Medulla oblongata (tissue), 1 donor: ENCODE measurements at regions not wholly inside any gene's neighbourhood (a gene's known extent, or its start where the extent isn't known, plus 50 kb on each side); places are given as distances from the start of the nearest gene placed in this dataset.

ENCODE experiments used
- DNase-seq: peaks from one replicate; pipeline ENCODE4 v3.0.0-alpha.2; 2015; ENCODE audit errors: extremely low spot score

- no peak for DNase-seq
These were observed 370.5 kb upstream of the RSPO3 start for GRCh38 chr6:126747728-126748540.

- no peak for DNase-seq
These were observed 364.9 kb upstream of the RSPO3 start for GRCh38 chr6:126753606-126754005.

DNA sequence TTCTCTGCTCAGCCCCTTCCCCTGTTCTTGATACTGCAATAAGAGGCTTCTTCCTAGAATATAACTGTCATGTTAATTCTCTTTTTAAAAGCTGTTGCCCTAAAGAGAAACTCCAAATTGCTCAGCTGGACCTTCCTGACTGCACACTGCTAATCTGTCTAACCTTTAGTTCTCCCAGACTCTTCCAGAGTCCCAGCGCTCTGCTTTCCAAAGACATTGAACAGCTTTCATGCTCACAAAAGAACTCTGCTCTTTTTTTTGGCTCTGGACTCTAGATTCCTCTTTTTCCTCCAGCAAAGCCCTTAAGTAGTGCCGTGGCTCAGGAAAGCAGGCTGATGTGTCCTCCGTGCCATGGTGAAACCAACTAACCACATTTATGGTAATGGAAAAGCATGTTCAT, 356.6 kb upstream of the RSPO3 start:
- peak; percentile 18 for DNase-seq

- no peak for DNase-seq
These were observed 354.4 kb upstream of the RSPO3 start for GRCh38 chr6:126764104-126764503.

- no peak for DNase-seq
These were observed 353.8 kb upstream of the RSPO3 start for GRCh38 chr6:126764671-126765070.

- no peak for DNase-seq
These were observed 351.7 kb upstream of the RSPO3 start for GRCh38 chr6:126766820-126767219.

DNA sequence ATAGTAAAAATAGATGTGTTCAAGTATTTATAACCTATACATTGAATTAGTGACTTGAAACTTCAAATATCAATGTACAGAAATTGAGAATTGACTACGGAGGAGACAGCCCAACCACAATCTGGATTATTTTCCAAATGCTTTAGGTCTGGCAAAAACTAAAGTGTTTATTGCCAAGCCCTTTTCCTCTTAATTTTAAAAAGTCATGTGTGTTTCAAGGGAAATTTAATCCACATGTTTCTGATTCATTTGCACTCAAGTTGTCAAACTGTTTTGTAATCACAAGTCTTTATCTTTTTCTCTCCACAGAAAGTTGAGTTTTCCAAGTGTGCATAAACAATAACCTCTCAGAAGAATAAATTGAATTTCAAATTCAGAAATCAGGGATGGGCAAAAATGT, 350.8 kb upstream of the RSPO3 start:
- no peak for DNase-seq

DNA sequence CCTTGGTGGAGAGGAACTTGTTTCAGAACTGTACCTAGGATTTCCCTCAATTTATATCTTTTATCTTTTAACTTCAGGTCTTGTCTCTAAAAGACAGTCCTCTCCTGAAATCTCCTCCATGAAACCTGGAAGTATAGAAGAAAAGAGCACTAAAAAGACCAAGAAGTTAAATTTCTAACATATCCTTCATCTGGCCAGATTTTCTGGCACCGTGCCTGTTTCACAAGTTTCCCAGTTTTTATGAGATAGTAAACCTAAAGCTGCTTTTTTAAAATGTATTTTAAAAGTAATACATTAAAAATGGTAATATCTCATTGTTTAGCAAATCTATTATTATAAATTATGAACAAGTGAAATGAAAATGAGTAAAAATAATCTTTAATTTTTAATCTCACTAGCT, 348.3 kb upstream of the RSPO3 start:
- DNase-seq = no peak

- DNase-seq = no peak
These were observed 345.2 kb upstream of the RSPO3 start for GRCh38 chr6:126773112-126773805.

DNA sequence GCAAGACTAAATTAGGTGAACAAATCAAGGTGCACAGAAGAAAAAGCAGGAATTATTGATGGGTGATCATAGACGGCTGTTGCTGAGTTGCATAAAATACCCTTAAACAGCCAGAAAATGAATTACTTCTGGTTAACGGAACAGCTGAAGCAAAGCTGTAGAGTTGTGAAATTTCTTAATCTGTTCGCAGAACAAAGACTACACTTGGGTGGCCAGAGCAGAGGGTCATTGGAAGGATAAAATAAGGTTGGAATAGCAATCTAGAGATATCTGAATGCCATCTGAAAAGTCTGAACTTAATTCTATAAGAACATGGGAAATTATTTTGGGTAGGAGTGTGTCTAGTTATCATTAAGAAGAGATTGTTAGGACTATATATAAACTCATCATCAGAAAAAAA, 339.1 kb upstream of the RSPO3 start:
- no peak for DNase-seq

DNA sequence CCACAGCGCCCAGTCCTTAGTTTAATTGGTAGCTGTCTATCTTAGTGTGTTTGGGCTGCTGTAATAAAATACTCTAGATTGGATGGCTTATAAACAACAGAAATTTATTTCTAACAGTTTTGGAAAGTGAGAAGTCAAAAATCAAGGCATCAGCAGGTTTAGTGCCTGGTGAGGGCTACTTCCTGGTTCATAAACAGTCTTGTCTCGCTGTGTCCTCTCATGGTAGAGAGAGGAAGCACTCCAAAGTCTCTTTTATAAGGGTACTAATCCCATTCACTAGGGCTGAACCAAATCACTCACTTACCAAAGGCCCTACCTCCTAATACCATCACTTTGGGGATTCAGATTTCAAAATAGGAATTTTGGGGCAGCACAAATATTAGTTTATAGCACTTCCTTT, 336.9 kb upstream of the RSPO3 start:
- DNase-seq = no peak

DNA sequence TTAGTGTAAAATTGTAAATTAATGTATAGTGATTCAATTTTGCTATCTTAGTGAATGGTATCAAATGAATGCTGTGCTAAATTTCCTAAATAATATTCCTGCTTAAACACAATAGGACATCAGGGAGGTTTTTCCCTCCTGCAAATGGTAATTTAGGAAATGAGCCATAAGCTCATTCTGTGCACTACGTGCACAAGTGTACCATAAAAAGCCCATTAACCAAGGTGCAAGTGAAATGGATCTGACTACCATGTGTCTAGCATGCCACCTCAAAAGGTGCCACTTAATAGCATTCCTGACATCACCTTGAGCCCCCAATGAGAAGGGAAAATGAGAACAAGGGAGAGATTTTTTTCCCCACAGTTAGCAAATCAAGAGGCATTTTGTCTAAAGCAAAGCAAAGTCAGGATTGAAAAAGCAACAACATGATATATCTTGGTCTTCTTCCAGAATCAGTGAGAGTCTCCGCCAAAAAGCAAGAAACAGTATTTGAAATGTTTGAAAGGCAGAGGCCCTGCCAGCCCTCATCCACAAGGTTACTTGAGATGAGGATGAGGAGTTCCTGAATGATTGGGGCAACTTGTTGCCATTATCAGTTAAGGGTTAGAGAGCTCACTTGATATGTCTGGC, 334.2 kb upstream of the RSPO3 start:
- DNase-seq = no peak

GRCh38 chr6:126786262-126786661, 332.2 kb upstream of the RSPO3 start:
- DNase-seq = no peak

- no peak for DNase-seq
These were observed 330.8 kb upstream of the RSPO3 start for GRCh38 chr6:126787635-126788034.

GRCh38 chr6:126788861-126789365, 329.6 kb upstream of the RSPO3 start:
- no peak for DNase-seq

- no peak for DNase-seq
These were observed 326.0 kb upstream of the RSPO3 start for GRCh38 chr6:126792340-126793085.

GRCh38 chr6:126795161-126795560, 323.3 kb upstream of the RSPO3 start:
- no peak for DNase-seq

DNA sequence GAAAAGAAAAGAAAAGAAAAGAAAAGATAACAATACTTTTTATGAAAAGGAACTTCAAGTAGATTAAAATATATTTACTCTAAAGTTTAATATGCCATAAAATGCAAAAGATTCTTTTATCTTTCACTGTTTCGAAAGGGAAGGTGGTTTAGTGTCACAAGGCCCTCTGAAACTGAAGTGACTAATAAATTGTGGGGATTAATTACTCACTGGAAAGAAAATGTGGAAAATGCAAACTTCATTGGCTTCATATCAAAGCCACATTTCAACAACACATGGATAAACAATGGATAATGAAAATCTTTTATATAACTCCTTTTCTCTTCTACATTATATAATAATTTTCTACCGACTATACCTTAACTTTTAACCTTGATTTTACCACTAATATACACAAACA, 320.5 kb upstream of the RSPO3 start:
- DNase-seq = no peak

DNA sequence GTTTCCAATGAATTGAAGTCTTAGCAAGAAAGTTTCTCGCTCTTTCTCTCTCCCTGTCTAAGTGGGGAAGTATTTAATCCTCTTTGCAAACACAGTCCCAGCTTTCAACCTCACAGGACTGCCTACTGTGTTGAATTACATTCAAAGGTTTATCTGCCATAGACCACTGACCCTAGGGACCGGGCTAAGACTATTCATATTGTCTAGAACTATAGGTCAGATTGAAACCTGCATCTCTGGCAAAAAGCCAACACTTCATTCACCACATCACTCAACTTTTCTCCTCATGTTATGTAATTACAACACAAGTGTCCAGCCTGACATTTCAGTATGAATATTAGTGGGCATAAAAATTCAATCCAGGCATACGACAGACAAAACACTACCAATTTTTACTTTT, 314.7 kb upstream of the RSPO3 start:
- DNase-seq = no peak

- peak; percentile 72 for DNase-seq
These were observed 314.0 kb upstream of the RSPO3 start for GRCh38 chr6:126804332-126805064.

DNA sequence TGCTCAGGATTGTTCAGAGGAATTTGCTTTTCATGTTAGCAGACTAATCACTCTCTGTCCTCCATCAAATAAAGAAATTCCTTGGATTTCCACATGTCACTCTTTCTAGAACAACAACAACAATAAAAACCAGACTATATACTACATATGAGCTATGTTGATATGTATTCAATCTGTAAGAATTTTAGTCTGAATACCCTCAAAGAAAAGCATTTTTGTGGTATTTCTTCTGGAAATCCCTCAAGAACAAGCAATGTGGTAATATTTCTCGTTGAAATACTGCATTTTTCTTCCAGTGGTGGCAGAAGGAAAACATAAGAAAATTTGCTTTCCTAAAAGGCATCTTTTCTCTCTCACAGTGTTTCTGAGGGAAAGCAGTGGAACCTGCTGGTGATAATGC, 312.6 kb upstream of the RSPO3 start:
- DNase-seq = no peak
